ENCODE measurements at regions not wholly inside any gene's neighbourhood (a gene's known extent, or its start where the extent isn't known, plus 50 kb on each side); places are given as distances from the start of the nearest gene placed in this dataset.

GRCh38 chr6:26295691-26296555, 69.1 kb upstream of the BTN3A2 start:
- Histone ChIP-seq H2BK20ac (ENCODE audit: low read depth, low read length, poor library complexity, severe bottlenecking) (no peak overlapping the region), H3K9ac (ENCODE audit: extremely low read depth, insufficient read length, low read length) (no peak overlapping the region), H2BK120ac (ENCODE audit: low read depth, low read length, poor library complexity, severe bottlenecking) (no peak overlapping the region), H3K79me2 (ENCODE audit: insufficient read depth, low read length) (no peaks in the 10 kb centered on the region), H4K5ac (ENCODE audit: insufficient read length, low read depth, low read length) (no peak overlapping the region), H3K14ac (ENCODE audit: insufficient read depth, low read length) (no peak overlapping the region), H4K20me1 (ENCODE audit: control insufficient read depth, insufficient read depth, insufficient read length) (peaks cover 2% of the 10 kb centered on the region), H3K9me3 (ENCODE audit: control insufficient read depth, low read depth, low read length) (no peaks in the 10 kb centered on the region), H3K4me2 (ENCODE audit: insufficient read depth, insufficient read length, low read length) (no peak overlapping the region), H4K91ac (ENCODE audit: insufficient read length, low read depth, low read length) (no peak overlapping the region), H2BK15ac (ENCODE audit: low read depth, low read length) (no peak overlapping the region), H3K79me1 (ENCODE audit: insufficient read depth, low read depth, low read length, poor library complexity, severe bottlenecking) (no peaks in the 10 kb centered on the region), H2BK12ac (ENCODE audit: insufficient read length, low read depth, low read length) (no peak overlapping the region), H3K56ac (ENCODE audit: insufficient read length, low read depth, low read length) (no peak overlapping the region), H3K27me3 (ENCODE audit: insufficient read depth, low read length) (no peaks in the 10 kb centered on the region), H3K4me1 (ENCODE audit: insufficient read depth, low read length) (no peaks in the 10 kb centered on the region), H3K27ac (ENCODE audit: insufficient read length, low read depth, low read length) (no peak overlapping the region), H2AFZ (ENCODE audit: low read length) (no peak overlapping the region), H4K8ac (replicated peaks; ENCODE audit: insufficient read length, low read depth, low read length) (no peak overlapping the region), H2BK5ac (ENCODE audit: insufficient read length, low read length) (no peak overlapping the region), H3T11ph (ENCODE audit: low read length) (no peak overlapping the region), H3K23ac (ENCODE audit: insufficient read length, low read depth, low read length) (no peak overlapping the region), H3K18ac (ENCODE audit: insufficient read length, low read depth, low read length) (no peak overlapping the region), H2AK5ac (ENCODE audit: insufficient read length, low read length) (no peak overlapping the region), H3K23me2 (ENCODE audit: insufficient read length, low read depth, low read length, poor library complexity, severe bottlenecking) (no peaks in the 10 kb centered on the region), H3K4ac (ENCODE audit: low read depth, low read length) (no peak overlapping the region)
- no peak for TF ChIP-seq CTCF (conservative IDR thresholded peaks at IDR 0.05)
- no CpG with 5 or more reads among the region's 11 CpGs for WGBS (ENCODE audit: extremely low coverage, insufficient read length, low lambda C conversion rate)
- no peak overlapping the region for H3K4me3 Mint-ChIP-seq
- no peak for DNase-seq
- H3K4me1 Mint-ChIP-seq, result peaks cover 14 to 20% of the 10 kb centered on the region in 2 experiments
- H3K36me3 Mint-ChIP-seq (ENCODE audit: insufficient read depth in 1 of 3, low read depth in 3 of 3), result no peaks in the 10 kb centered on the region
- no peak overlapping the region for H3K27ac Mint-ChIP-seq
- no peaks in the 10 kb centered on the region; a peak in 1 of 5 replicates for H3K9me3 Mint-ChIP-seq
- H3K27me3 Mint-ChIP-seq (ENCODE audit: low read depth), result no peaks in the 10 kb centered on the region; the same call in 1 of the 2 replicates

All from H9 (cell line).